ENCODE measurements at regions not wholly inside any gene's neighbourhood (a gene's known extent, or its start where the extent isn't known, plus 50 kb on each side); places are given as distances from the start of the nearest gene placed in this dataset.
"Not testable (repeated sequence)": the region's sequence is repeated elsewhere in the genome, so short reads cannot be mapped to it uniquely, and the experiment has no call there.

GRCh38 chr12:83313322-83313721 is 626.6 kb downstream of the TMTC2 start:
- Mint-ChIP-seq H3K9me3 (ENCODE audit: low read depth) (no peaks in the 10 kb centered on the region), H3K36me3 (ENCODE audit: insufficient read depth) (no peaks in the 10 kb centered on the region), H3K27ac (no peak overlapping the region), H3K27me3 (no peaks in the 10 kb centered on the region), H3K4me3 (ENCODE audit: low read depth) (no peak overlapping the region), H3K4me1 (ENCODE audit: low read depth) (peaks cover 4% of the 10 kb centered on the region)
- no peak for TF ChIP-seq CTCF (IDR thresholded peaks at IDR 0.05; ENCODE audit: unreplicated experiment)
- DNase-seq (ENCODE audit: low spot score, unreplicated experiment): no peak

- Mint-ChIP-seq H3K27me3 (no peaks in the 10 kb centered on the region), H3K27ac (no peak overlapping the region), H3K36me3 (ENCODE audit: insufficient read depth) (no peaks in the 10 kb centered on the region), H3K4me3 (ENCODE audit: low read depth) (no peak overlapping the region), H3K9me3 (ENCODE audit: low read depth) (peaks cover 19% of the 10 kb centered on the region), H3K4me1 (ENCODE audit: low read depth) (no peaks in the 10 kb centered on the region)
- DNase-seq (ENCODE audit: low spot score, unreplicated experiment): no peak
- TF ChIP-seq CTCF (IDR thresholded peaks at IDR 0.05; ENCODE audit: unreplicated experiment): no peak
Measured at GRCh38 chr12:83276904-83277303, 590.2 kb downstream of the TMTC2 start.

GRCh38 chr12:83271201-83271600 is 584.5 kb downstream of the TMTC2 start:
- TF ChIP-seq CTCF (IDR thresholded peaks at IDR 0.05; ENCODE audit: unreplicated experiment): no peak
- Mint-ChIP-seq H3K27me3 (no peaks in the 10 kb centered on the region), H3K36me3 (ENCODE audit: insufficient read depth) (no peaks in the 10 kb centered on the region), H3K27ac (no peak overlapping the region), H3K4me3 (ENCODE audit: low read depth) (no peak overlapping the region), H3K4me1 (ENCODE audit: low read depth) (peaks cover 3% of the 10 kb centered on the region), H3K9me3 (ENCODE audit: low read depth) (peaks cover 10% of the 10 kb centered on the region)
- DNase-seq (ENCODE audit: low spot score, unreplicated experiment): no peak

- no peaks in the 10 kb centered on the region for H3K27me3 Mint-ChIP-seq
- no peak for TF ChIP-seq CTCF (IDR thresholded peaks at IDR 0.05; ENCODE audit: unreplicated experiment)
- no peak for DNase-seq (ENCODE audit: low spot score, unreplicated experiment)
- peaks cover 3% of the 10 kb centered on the region for H3K4me1 Mint-ChIP-seq (ENCODE audit: low read depth)
- no peaks in the 10 kb centered on the region for H3K36me3 Mint-ChIP-seq (ENCODE audit: insufficient read depth)
- H3K27ac Mint-ChIP-seq: no peak overlapping the region
- H3K9me3 Mint-ChIP-seq (ENCODE audit: low read depth): no peaks in the 10 kb centered on the region
- no peak overlapping the region for H3K4me3 Mint-ChIP-seq (ENCODE audit: low read depth)
Measured at GRCh38 chr12:83265808-83266207, 579.1 kb downstream of the TMTC2 start.

GRCh38 chr12:83261998-83262397 is 575.3 kb downstream of the TMTC2 start:
- H3K9me3 Mint-ChIP-seq (ENCODE audit: low read depth): no peaks in the 10 kb centered on the region
- no peak for DNase-seq (ENCODE audit: low spot score, unreplicated experiment)
- no peak overlapping the region for H3K27ac Mint-ChIP-seq
- H3K4me3 Mint-ChIP-seq (ENCODE audit: low read depth): no peak overlapping the region
- peaks cover 3% of the 10 kb centered on the region for H3K4me1 Mint-ChIP-seq (ENCODE audit: low read depth)
- H3K27me3 Mint-ChIP-seq: no peaks in the 10 kb centered on the region
- H3K36me3 Mint-ChIP-seq (ENCODE audit: insufficient read depth): no peaks in the 10 kb centered on the region
- TF ChIP-seq CTCF (IDR thresholded peaks at IDR 0.05; ENCODE audit: unreplicated experiment): peak; percentile 22

GRCh38 chr12:83260126-83260525 is 573.4 kb downstream of the TMTC2 start:
- H3K4me1 Mint-ChIP-seq (ENCODE audit: low read depth); DNase-seq (ENCODE audit: low spot score, unreplicated experiment); H3K27me3 Mint-ChIP-seq; H3K4me3 Mint-ChIP-seq (ENCODE audit: low read depth); H3K27ac Mint-ChIP-seq; H3K36me3 Mint-ChIP-seq (ENCODE audit: insufficient read depth); H3K9me3 Mint-ChIP-seq (ENCODE audit: low read depth): not testable (repeated sequence)

Data from progenitor cell of endocrine pancreas (in vitro differentiated cells).